ENCODE measurements at regions not wholly inside any gene's neighbourhood (a gene's known extent, or its start where the extent isn't known, plus 50 kb on each side); places are given as distances from the start of the nearest gene placed in this dataset.

- Mint-ChIP-seq H3K9me3 (no peaks in the 10 kb centered on the region), H3K36me3 (no peaks in the 10 kb centered on the region), H3K4me3 (no peak overlapping the region), H3K4me1 (ENCODE audit: unreplicated experiment) (peaks cover 11% of the 10 kb centered on the region), H3K27me3 (no peaks in the 10 kb centered on the region), H3K27ac (no peak overlapping the region)
- no peak for DNase-seq (ENCODE audit: extremely low spot score, unreplicated experiment)
- TF ChIP-seq CTCF (conservative IDR thresholded peaks at IDR 0.05) = no peak
These were observed 96.3 kb upstream of the SLC44A3 start for GRCh38 chr1:94723894-94724293.

- no peak for TF ChIP-seq CTCF (conservative IDR thresholded peaks at IDR 0.05)
- Mint-ChIP-seq H3K4me3 (no peak overlapping the region), H3K36me3 (no peaks in the 10 kb centered on the region), H3K9me3 (no peaks in the 10 kb centered on the region), H3K27me3 (no peaks in the 10 kb centered on the region), H3K27ac (no peak overlapping the region), H3K4me1 (ENCODE audit: unreplicated experiment) (peaks cover 11% of the 10 kb centered on the region)
- no peak for DNase-seq (ENCODE audit: extremely low spot score, unreplicated experiment)
These were observed 96.7 kb upstream of the SLC44A3 start for GRCh38 chr1:94723463-94723862.

- no peaks in the 10 kb centered on the region for H3K36me3 Mint-ChIP-seq
- no peak for TF ChIP-seq CTCF (conservative IDR thresholded peaks at IDR 0.05)
- H3K27me3 Mint-ChIP-seq = no peaks in the 10 kb centered on the region
- H3K4me1 Mint-ChIP-seq (ENCODE audit: unreplicated experiment) = peaks cover 3% of the 10 kb centered on the region
- no peaks in the 10 kb centered on the region for H3K9me3 Mint-ChIP-seq
- no peak for DNase-seq (ENCODE audit: extremely low spot score, unreplicated experiment)
- H3K27ac Mint-ChIP-seq = no peak overlapping the region
- no peak overlapping the region for H3K4me3 Mint-ChIP-seq
These were observed 98.0 kb upstream of the SLC44A3 start for GRCh38 chr1:94722181-94722580.

GRCh38 chr1:94721240-94721639 lies 98.9 kb upstream of the SLC44A3 start:
- Mint-ChIP-seq H3K4me1 (ENCODE audit: unreplicated experiment) (no peaks in the 10 kb centered on the region), H3K36me3 (no peaks in the 10 kb centered on the region), H3K27ac (no peak overlapping the region), H3K4me3 (no peak overlapping the region), H3K27me3 (no peaks in the 10 kb centered on the region), H3K9me3 (no peaks in the 10 kb centered on the region)
- no peak for DNase-seq (ENCODE audit: extremely low spot score, unreplicated experiment)
- no peak for TF ChIP-seq CTCF (conservative IDR thresholded peaks at IDR 0.05)

GRCh38 chr1:94719926-94720793 lies 100.0 kb upstream of the SLC44A3 start:
- no peak overlapping the region for H3K27ac Mint-ChIP-seq
- no peaks in the 10 kb centered on the region for H3K27me3 Mint-ChIP-seq
- no peaks in the 10 kb centered on the region for H3K36me3 Mint-ChIP-seq
- no peak for DNase-seq (ENCODE audit: extremely low spot score, unreplicated experiment)
- H3K4me1 Mint-ChIP-seq (ENCODE audit: unreplicated experiment) = no peaks in the 10 kb centered on the region
- H3K9me3 Mint-ChIP-seq = no peaks in the 10 kb centered on the region
- no peak overlapping the region for H3K4me3 Mint-ChIP-seq
- TF ChIP-seq CTCF (conservative IDR thresholded peaks at IDR 0.05) = no peak

Data from type B pancreatic cell (in vitro differentiated cells).